H1 (cell line): ENCODE measurements at regions not wholly inside any gene's neighbourhood (a gene's known extent, or its start where the extent isn't known, plus 50 kb on each side); places are given as distances from the start of the nearest gene placed in this dataset.
A peak's percentile ranks its signal among the peaks of the same experiment; 100 is the strongest.

ENCODE experiments used
- CTCF ChIA-PET: fragments of 300-600 bp; sonication (Branson Sonifier 250); formaldehyde crosslinking; loops from one replicate; lab custom pipeline; 2021; ENCODE audit not compliant: partially characterized antibody; lab: Charles Lee
- POLR2A ChIA-PET: fragments of 300-600 bp; sonication (Branson Sonifier 250); formaldehyde crosslinking; loops from one replicate; lab custom pipeline; 2021; ENCODE audit warnings: inconsistent platforms; ENCODE audit not compliant: partially characterized antibody; lab: Charles Lee
- DNase-seq, 2 experiments: peaks; one replicate each; pipeline versions ENCODE4 v3.0.0 to v3.0.0-alpha.2; 2010 to 2022; ENCODE audit warnings: low spot score in 2 of 2, low read depth in 1 of 2, mixed read lengths in 1 of 2
- FAIRE-seq: peaks from 2 replicates; lab custom pipeline; 2011; peaks lifted over from hg19 to GRCh38; lab: Jason Lieb, UNC
- H2AFZ ChIP-seq: 2 replicates; pipeline ENCODE4 v1.8.1; 2012; ENCODE audit warnings: low read length, inconsistent platforms
- H2AK5ac ChIP-seq: 2 replicates; pipeline ENCODE4 v1.6.1; 2013; ENCODE audit warnings: low read depth, low read length
- H2BK120ac ChIP-seq: replicated peaks from 2 replicates; pipeline ENCODE3; 2013; ENCODE audit warnings: low read depth, low read length, inconsistent platforms
- H2BK12ac ChIP-seq: 2 replicates; pipeline ENCODE4 v1.6.1; 2013; ENCODE audit warnings: low read depth, low read length
- H2BK15ac ChIP-seq: 2 replicates; pipeline ENCODE4 v1.6.1; 2013; ENCODE audit warnings: low read length
- H2BK20ac ChIP-seq: 2 replicates; pipeline ENCODE4 v1.6.1; 2013; ENCODE audit warnings: low read length
- H2BK5ac ChIP-seq: 2 replicates; pipeline ENCODE4 v1.6.1; 2013; ENCODE audit warnings: low read depth, low read length
- H3K14ac ChIP-seq: 2 replicates; pipeline ENCODE4 v1.6.1; 2013; ENCODE audit warnings: inconsistent platforms; ENCODE audit not compliant: insufficient read length
- H3K18ac ChIP-seq: 2 replicates; pipeline ENCODE4 v1.6.1; 2013; ENCODE audit warnings: low read length; ENCODE audit errors: extremely low read depth
- H3K23ac ChIP-seq: 2 replicates; pipeline ENCODE4 v1.6.1; 2013; ENCODE audit warnings: inconsistent platforms; ENCODE audit not compliant: insufficient read length
- H3K23me2 ChIP-seq: 2 replicates; pipeline ENCODE4 v1.6.1; 2013; ENCODE audit warnings: low read depth, low read length
- H3K27ac ChIP-seq: 2 replicates; pipeline ENCODE4 v1.6.1; 2011; ENCODE audit warnings: low read depth, low read length, inconsistent platforms
- H3K27me3 ChIP-seq, 4 experiments: replicated peaks in 1 of 4; 1 replicate in 1 of 4; 2 replicates in 3 of 4; pipeline versions ENCODE4 v1.6.1 to v1.8.1; 2011 to 2013; ENCODE audit warnings: low read length in 3 of 4, mild to moderate bottlenecking in 3 of 4, inconsistent platforms in 2 of 4, mixed read lengths in 2 of 4, moderate library complexity in 1 of 4; ENCODE audit not compliant: control insufficient read depth in 3 of 4, insufficient read depth in 3 of 4; ENCODE audit errors: extremely low read depth in 1 of 4
- H3K36me3 ChIP-seq, 4 experiments: 2 replicates each; pipeline versions ENCODE4 v1.6.1 to v1.8.1; 2011 to 2013; ENCODE audit warnings: mild to moderate bottlenecking in 4 of 4, low read length in 3 of 4, moderate library complexity in 2 of 4, control low read depth in 1 of 4, inconsistent platforms in 1 of 4; ENCODE audit not compliant: insufficient read depth in 4 of 4, control insufficient read depth in 2 of 4
- H3K4ac ChIP-seq: replicated peaks from 2 replicates; pipeline ENCODE3; 2013; ENCODE audit warnings: low read length, low read depth, mixed read lengths, inconsistent platforms; ENCODE audit not compliant: insufficient read length
- H3K4me1 ChIP-seq, 4 experiments: replicated peaks in 1 of 4; 1 replicate in 1 of 4; 2 replicates in 3 of 4; pipeline versions ENCODE4 v1.6.1 to v1.8.1; 2011 to 2013; ENCODE audit warnings: low read length in 3 of 4, inconsistent platforms in 2 of 4, mixed read lengths in 1 of 4; ENCODE audit not compliant: insufficient read depth in 4 of 4, control insufficient read depth in 3 of 4
- H3K4me2 ChIP-seq, 2 experiments: 2 replicates each; pipeline versions ENCODE4 v1.6.1 to v1.8.1; 2011 to 2013; ENCODE audit warnings: low read depth in 2 of 2, low read length in 2 of 2, control low read depth in 1 of 2, inconsistent platforms in 1 of 2, mild to moderate bottlenecking in 1 of 2; ENCODE audit not compliant: insufficient read depth in 1 of 2
- H3K4me3 ChIP-seq, 4 experiments: fragments of 200-600, 300-600 bp in 1 of 4; sonication (generic), shearing (Covaris generic), sonication (Bioruptor Twin) in 1 of 4; 2 replicates each; pipeline versions ENCODE4 v1.5.1 to v1.8.1; 2011 to 2016; ENCODE audit warnings: low read length in 4 of 4, low read depth in 3 of 4, control low read depth in 2 of 4, inconsistent platforms in 2 of 4, mild to moderate bottlenecking in 2 of 4, mixed read lengths in 1 of 4, moderate library complexity in 1 of 4; ENCODE audit not compliant: insufficient read depth in 2 of 4; ENCODE audit errors: extremely low read depth in 1 of 4
- H3K56ac ChIP-seq: replicated peaks from 2 replicates; pipeline ENCODE3; 2013; ENCODE audit warnings: low read depth, mild to moderate bottlenecking, mixed read lengths, low read length, inconsistent platforms; ENCODE audit not compliant: insufficient read length
- H3K79me1 ChIP-seq: 2 replicates; pipeline ENCODE4 v1.6.1; 2013; ENCODE audit warnings: low read depth, low read length, control low read depth
- H3K79me2 ChIP-seq, 2 experiments: 2 replicates each; pipeline versions ENCODE4 v1.6.1 to v1.8.1; 2012 to 2013; ENCODE audit warnings: low read length in 2 of 2, mild to moderate bottlenecking in 2 of 2, inconsistent platforms in 1 of 2; ENCODE audit not compliant: insufficient read depth in 2 of 2, control insufficient read depth in 1 of 2
- H3K9ac ChIP-seq, 4 experiments: replicated peaks in 1 of 4; 1 replicate in 1 of 4; 2 replicates in 3 of 4; pipeline versions ENCODE4 v1.6.1 to v1.8.1; 2011 to 2013; ENCODE audit warnings: low read depth in 3 of 4, low read length in 3 of 4, control low read depth in 2 of 4, mild to moderate bottlenecking in 2 of 4, moderate library complexity in 2 of 4, inconsistent platforms in 1 of 4; ENCODE audit errors: extremely low read depth in 1 of 4
- H3K9me3 ChIP-seq, 2 experiments: 2 replicates each; pipeline versions ENCODE4 v1.6.1 to v1.8.1; 2012 to 2013; ENCODE audit warnings: mild to moderate bottlenecking in 2 of 2, moderate library complexity in 2 of 2, control low read depth in 1 of 2, inconsistent platforms in 1 of 2, low read depth in 1 of 2, low read length in 1 of 2, mixed read lengths in 1 of 2; ENCODE audit not compliant: insufficient read depth in 2 of 2
- H4K20me1 ChIP-seq, 2 experiments: replicated peaks in 1 of 2; 2 replicates each; pipeline versions ENCODE3 to v1.8.1; 2011 to 2013; ENCODE audit warnings: inconsistent platforms in 2 of 2, low read length in 2 of 2, mild to moderate bottlenecking in 1 of 2; ENCODE audit not compliant: insufficient read depth in 2 of 2, control insufficient read depth in 1 of 2
- H4K5ac ChIP-seq: 2 replicates; pipeline ENCODE4 v1.6.1; 2013; ENCODE audit warnings: low read length, low read depth, mixed read lengths, inconsistent platforms; ENCODE audit not compliant: insufficient read length
- H4K8ac ChIP-seq: 2 replicates; pipeline ENCODE4 v1.8.0; 2013; ENCODE audit warnings: mild to moderate bottlenecking, moderate library complexity, low read length, inconsistent platforms; ENCODE audit not compliant: insufficient read depth; ENCODE audit errors: extremely low read depth
- H4K91ac ChIP-seq: replicated peaks from 2 replicates; pipeline ENCODE3; 2013; ENCODE audit warnings: low read length, mixed read lengths, inconsistent platforms; ENCODE audit not compliant: insufficient read length
- CBX8 ChIP-seq: fragments of 300-800, 300-1000 bp; sonication (generic); IDR thresholded peaks from 2 replicates; pipeline ENCODE4 v1.7.1; 2016; ENCODE audit warnings: low read depth, low read length, borderline replicate concordance
- FOSL1 ChIP-seq: IDR thresholded peaks from 2 replicates; pipeline ENCODE4 v1.6.1; 2011; ENCODE audit warnings: mild to moderate bottlenecking, low read depth, low read length, moderate library complexity; ENCODE audit not compliant: insufficient read depth
- KDM1A ChIP-seq: fragments of 200-600, 300-600 bp; sonication (generic); IDR thresholded peaks from 2 replicates; pipeline ENCODE4 v1.7.1; 2016; ENCODE audit warnings: mild to moderate bottlenecking, low read length, borderline replicate concordance
- NRF1 ChIP-seq: IDR thresholded peaks from 2 replicates; pipeline ENCODE4 v1.6.1; 2011; ENCODE audit warnings: mild to moderate bottlenecking, low read depth, low read length, improper control_type of control experiment

- no peaks in the 10 kb centered on the region for H3K79me2 ChIP-seq
- H3K4me2 ChIP-seq: no peak overlapping the region
- H3K79me1 ChIP-seq: no peaks in the 10 kb centered on the region
- H3K14ac ChIP-seq: no peak overlapping the region
- H4K8ac ChIP-seq: no peak overlapping the region
- ChIA-PET CTCF (interaction anchor here (0.9 kb wide), 1 partner anchor 17 kb away, joined by 3 read pairs; no protein-coding TSS in a partner anchor), POLR2A (no interaction called here)
- no peak overlapping the region for H3K56ac ChIP-seq
- no peaks in the 10 kb centered on the region for H3K27me3 ChIP-seq
- no peak for DNase-seq
- no peak overlapping the region for H2BK20ac ChIP-seq
- H3K18ac ChIP-seq: no peak overlapping the region
- FAIRE-seq: no peak
- no peak overlapping the region for H4K5ac ChIP-seq
- H3K36me3 ChIP-seq: no peaks in the 10 kb centered on the region
- H3K9me3 ChIP-seq: peaks cover 0 to 8% of the 10 kb centered on the region in 2 experiments; a peak in 1 of 4 replicates
- no peak overlapping the region for H3K9ac ChIP-seq
- no peak overlapping the region for H3K27ac ChIP-seq
- peak overlapping the region; percentile 57 for H2AFZ ChIP-seq
- no peak overlapping the region for H2BK5ac ChIP-seq
- H4K20me1 ChIP-seq: no peaks in the 10 kb centered on the region
- no peaks in the 10 kb centered on the region for H3K23me2 ChIP-seq
- H2BK120ac ChIP-seq: no peak overlapping the region
- no peak overlapping the region for H3K4me3 ChIP-seq
- H3K4ac ChIP-seq: no peak overlapping the region
- TF ChIP-seq KDM1A: no peak
- no peak for TF ChIP-seq NRF1
- TF ChIP-seq CBX8: no peak
- TF ChIP-seq FOSL1: no peak
- no peak overlapping the region for H2BK15ac ChIP-seq
- peaks cover 0 to 5% (median 0%) of the 10 kb centered on the region in 4 experiments; a peak in 2 of 7 replicates for H3K4me1 ChIP-seq
- H2AK5ac ChIP-seq: no peak overlapping the region
- H3K23ac ChIP-seq: no peak overlapping the region
- H4K91ac ChIP-seq: no peak overlapping the region
- H2BK12ac ChIP-seq: no peak overlapping the region
Measured at GRCh38 chr16:61131447-61131846, 904.8 kb downstream of the CDH8 start.
